ENCODE measurements at regions not wholly inside any gene's neighbourhood (a gene's known extent, or its start where the extent isn't known, plus 50 kb on each side); places are given as distances from the start of the nearest gene placed in this dataset.

- TF ChIP-seq CTCF (IDR thresholded peaks at IDR 0.05; ENCODE audit: extremely low read depth in 1 of 2, insufficient read depth in 1 of 2, low read depth in 1 of 2, low read length in 2 of 2) (no peak), EZH2 (IDR thresholded peaks at IDR 0.05; ENCODE audit: borderline replicate concordance, low read depth, low read length, severe bottlenecking) (no peak), POLR2A (IDR thresholded peaks at IDR 0.05; ENCODE audit: low read depth, low read length) (no peak), GATA2 (IDR thresholded peaks at IDR 0.05; ENCODE audit: insufficient read depth, insufficient read length, low read depth, low read length) (no peak), POLR2AphosphoS5 (IDR thresholded peaks at IDR 0.05; ENCODE audit: insufficient read depth, low read depth, low read length) (no peak), FOS (IDR thresholded peaks at IDR 0.05; ENCODE audit: borderline replicate concordance, insufficient read depth, low read length) (no peak), MYC (IDR thresholded peaks at IDR 0.05; ENCODE audit: low read depth, low read length) (no peak), JUN (IDR thresholded peaks at IDR 0.05; ENCODE audit: borderline replicate concordance, insufficient read depth, insufficient read length, low read depth) (no peak)
- TF ChIP-seq, protein P1, sequence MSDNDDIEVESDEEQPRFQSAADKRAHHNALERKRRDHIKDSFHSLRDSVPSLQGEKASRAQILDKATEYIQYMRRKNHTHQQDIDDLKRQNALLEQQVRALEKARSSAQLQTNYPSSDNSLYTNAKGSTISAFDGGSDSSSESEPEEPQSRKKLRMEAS (IDR thresholded peaks at IDR 0.05; ENCODE audit: insufficient read depth, insufficient read length), result no peak
Measured at GRCh38 chr10:128960517-128960916, 506.5 kb upstream of the MGMT start.
